HG03135 (cell line): ENCODE measurements at regions not wholly inside any gene's neighbourhood (a gene's known extent, or its start where the extent isn't known, plus 50 kb on each side); places are given as distances from the start of the nearest gene placed in this dataset.

Source experiments
- ATAC-seq: cut with Tn5 transposase; IDR thresholded peaks from one replicate; pipeline ENCODE4 v1.9.1; 2021; ENCODE audit warnings: mild to moderate bottlenecking, moderate library complexity; ENCODE audit not compliant: unreplicated experiment

GRCh38 chr5:88144219-88145001, 124.2 kb downstream of the TMEM161B start:
- ATAC-seq: no peak

GRCh38 chr5:88143693-88144218, 124.9 kb downstream of the TMEM161B start:
- ATAC-seq: no peak

- ATAC-seq: no peak
Observed at GRCh38 chr5:88142886-88143692, 125.6 kb downstream of the TMEM161B start.

GRCh38 chr5:88142636-88142885, 126.1 kb downstream of the TMEM161B start:
- no peak for ATAC-seq

- peak; percentile 93 for ATAC-seq
Observed at GRCh38 chr5:88140856-88141752, 127.5 kb downstream of the TMEM161B start.

- no peak for ATAC-seq
Observed at GRCh38 chr5:88140396-88140855, 128.2 kb downstream of the TMEM161B start.

GRCh38 chr5:88130211-88130815, 138.3 kb downstream of the TMEM161B start:
- ATAC-seq: no peak

GRCh38 chr5:88128813-88129212, 139.8 kb downstream of the TMEM161B start:
- ATAC-seq: no peak

GRCh38 chr5:88119535-88120125, 149.0 kb downstream of the TMEM161B start:
- no peak for ATAC-seq

- no peak for ATAC-seq
Observed at GRCh38 chr5:88118179-88118578, 150.5 kb downstream of the TMEM161B start.

- ATAC-seq: no peak
Observed at GRCh38 chr5:88117546-88117945, 151.1 kb downstream of the TMEM161B start.

- no peak for ATAC-seq
Observed at GRCh38 chr5:88116396-88116795, 152.2 kb downstream of the TMEM161B start.

GRCh38 chr5:88115211-88115610, 153.4 kb downstream of the TMEM161B start:
- ATAC-seq: no peak

GRCh38 chr5:88113429-88113828, 155.2 kb downstream of the TMEM161B start:
- ATAC-seq: no peak

GRCh38 chr5:88109818-88110217, 158.8 kb downstream of the TMEM161B start:
- no peak for ATAC-seq

- ATAC-seq: no peak
Observed at GRCh38 chr5:88108490-88109279, 160.0 kb downstream of the TMEM161B start.

- ATAC-seq: no peak
Observed at GRCh38 chr5:88094906-88095496, 173.6 kb downstream of the TMEM161B start.

- ATAC-seq: no peak
Observed at GRCh38 chr5:88094403-88094802, 174.2 kb downstream of the TMEM161B start.

- ATAC-seq: no peak
Observed at GRCh38 chr5:88093765-88094164, 174.9 kb downstream of the TMEM161B start.
